HG02571 (cell line): ENCODE measurements at regions not wholly inside any gene's neighbourhood (a gene's known extent, or its start where the extent isn't known, plus 50 kb on each side); places are given as distances from the start of the nearest gene placed in this dataset.

ENCODE experiments used
- ATAC-seq: cut with Tn5 transposase; IDR thresholded peaks from one replicate; pipeline ENCODE4 v1.9.1; 2021; ENCODE audit warnings: mild to moderate bottlenecking, moderate library complexity; ENCODE audit not compliant: unreplicated experiment

DNA sequence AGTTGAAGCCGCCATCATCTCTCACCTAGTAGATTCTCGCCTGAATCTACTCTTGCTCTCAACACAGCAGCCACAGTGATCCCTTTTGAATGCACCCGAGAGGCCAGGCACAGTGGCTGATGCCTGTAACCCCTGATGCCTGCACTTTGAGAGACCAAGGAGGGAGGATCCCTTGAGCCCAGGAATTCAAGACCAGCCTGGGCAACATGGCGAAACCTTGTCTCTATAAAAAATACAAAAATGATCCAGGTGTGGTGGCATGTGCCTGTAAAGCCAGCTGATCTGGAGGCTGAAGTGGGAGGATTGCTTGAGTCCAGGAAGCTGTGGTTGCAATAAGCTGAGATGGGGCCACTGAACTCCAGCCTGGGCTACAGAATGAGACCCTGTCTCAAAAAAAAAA is 60.3 kb upstream of the EML4 start:
- ATAC-seq: no peak

DNA sequence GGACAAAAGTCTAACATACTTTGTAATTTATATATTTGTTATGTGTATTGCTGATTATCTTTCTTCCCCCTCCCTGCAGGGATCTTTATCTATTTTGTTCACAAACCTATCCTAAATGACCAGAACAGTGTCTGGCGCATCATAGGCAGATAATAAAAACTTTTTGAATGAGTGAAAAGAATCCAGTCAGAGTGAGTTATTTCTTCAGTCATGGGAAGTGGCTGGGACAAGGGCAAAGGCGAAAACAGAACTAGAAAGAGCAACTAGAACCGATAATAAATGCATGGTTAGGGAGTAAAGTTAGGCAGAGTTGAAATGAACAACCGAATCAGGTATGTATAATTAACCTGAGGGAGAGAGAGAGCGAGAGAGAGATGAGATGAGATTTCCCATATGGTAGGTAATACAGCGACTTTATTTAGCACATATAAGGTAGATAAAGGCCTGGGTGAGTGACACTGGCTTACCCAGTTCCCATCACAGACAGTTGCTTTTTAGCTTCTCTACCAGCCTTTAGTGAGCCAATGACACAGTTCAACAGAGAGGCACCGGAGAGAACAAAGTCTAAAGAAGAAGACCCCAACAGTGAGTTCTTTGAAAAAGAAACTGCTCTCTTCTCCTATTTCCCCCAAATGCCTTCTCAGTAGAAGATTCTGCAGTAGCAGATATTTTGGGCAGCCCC is 59.1 kb upstream of the EML4 start:
- no peak for ATAC-seq

GRCh38 chr2:42110641-42111322 is 58.4 kb upstream of the EML4 start:
- no peak for ATAC-seq

GRCh38 chr2:42112418-42112817 is 56.7 kb upstream of the EML4 start:
- no peak for ATAC-seq

DNA sequence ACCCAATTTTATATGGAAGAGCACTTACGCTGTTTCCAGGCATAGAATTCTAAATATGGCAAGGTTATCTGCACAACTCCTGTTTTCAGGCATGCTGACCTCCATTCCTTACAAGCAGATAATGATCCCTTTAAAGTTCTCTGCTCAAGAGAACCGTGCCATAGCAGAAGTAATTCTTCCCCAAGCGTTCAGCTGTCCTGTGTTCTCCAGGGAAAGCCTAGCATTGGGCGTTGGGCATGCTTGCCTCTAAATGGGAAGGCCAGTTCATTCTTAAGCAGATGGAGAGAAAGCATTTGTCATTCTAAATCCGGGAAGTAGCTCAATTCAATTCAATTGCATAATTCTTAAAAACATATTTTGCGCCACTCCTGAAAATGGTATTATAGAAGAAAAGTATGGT is 55.7 kb upstream of the EML4 start:
- no peak for ATAC-seq

DNA sequence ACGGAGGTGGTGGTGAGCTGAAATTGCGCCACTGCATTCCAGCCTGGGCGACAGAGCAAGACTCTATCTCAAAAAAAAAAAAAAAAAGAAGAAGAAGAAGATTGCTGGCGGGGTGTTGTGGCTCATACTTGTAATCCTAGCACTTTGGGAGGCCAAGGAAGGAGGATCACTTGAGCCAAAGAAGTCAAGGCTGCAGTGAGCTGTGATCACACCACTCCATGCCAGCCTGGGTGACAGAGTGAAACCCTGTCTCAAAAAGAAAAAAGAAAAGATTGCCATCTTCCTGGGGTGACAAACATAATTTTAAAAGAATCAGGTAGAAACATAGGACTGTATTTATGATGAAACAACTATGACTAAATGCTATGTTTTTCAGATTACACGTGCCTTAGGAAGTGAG is 55.1 kb upstream of the EML4 start:
- no peak for ATAC-seq

DNA sequence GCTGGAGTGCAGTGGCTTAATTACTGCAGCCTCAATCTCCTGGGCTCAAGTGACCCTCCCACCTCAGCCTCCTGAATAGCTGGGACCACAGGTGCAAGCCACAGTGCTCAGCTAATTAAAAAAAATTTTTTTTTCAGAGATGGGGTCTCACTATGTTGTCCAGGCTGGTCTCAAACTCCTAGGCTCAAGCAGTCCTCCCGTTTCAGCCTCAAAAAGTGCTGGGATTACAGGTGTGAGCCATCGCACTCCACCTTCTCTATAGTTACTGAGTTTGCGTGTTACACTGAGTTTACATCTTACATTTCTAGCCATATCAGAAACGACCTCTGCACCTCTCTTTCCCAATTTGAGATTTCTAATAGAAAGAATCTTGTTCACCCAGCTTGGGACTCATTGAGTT is 53.6 kb upstream of the EML4 start:
- ATAC-seq: no peak

GRCh38 chr2:42116195-42117181 is 52.7 kb upstream of the EML4 start:
- ATAC-seq: no peak

- ATAC-seq: no peak
Measured at GRCh38 chr2:42117182-42117579, 52.0 kb upstream of the EML4 start.

DNA sequence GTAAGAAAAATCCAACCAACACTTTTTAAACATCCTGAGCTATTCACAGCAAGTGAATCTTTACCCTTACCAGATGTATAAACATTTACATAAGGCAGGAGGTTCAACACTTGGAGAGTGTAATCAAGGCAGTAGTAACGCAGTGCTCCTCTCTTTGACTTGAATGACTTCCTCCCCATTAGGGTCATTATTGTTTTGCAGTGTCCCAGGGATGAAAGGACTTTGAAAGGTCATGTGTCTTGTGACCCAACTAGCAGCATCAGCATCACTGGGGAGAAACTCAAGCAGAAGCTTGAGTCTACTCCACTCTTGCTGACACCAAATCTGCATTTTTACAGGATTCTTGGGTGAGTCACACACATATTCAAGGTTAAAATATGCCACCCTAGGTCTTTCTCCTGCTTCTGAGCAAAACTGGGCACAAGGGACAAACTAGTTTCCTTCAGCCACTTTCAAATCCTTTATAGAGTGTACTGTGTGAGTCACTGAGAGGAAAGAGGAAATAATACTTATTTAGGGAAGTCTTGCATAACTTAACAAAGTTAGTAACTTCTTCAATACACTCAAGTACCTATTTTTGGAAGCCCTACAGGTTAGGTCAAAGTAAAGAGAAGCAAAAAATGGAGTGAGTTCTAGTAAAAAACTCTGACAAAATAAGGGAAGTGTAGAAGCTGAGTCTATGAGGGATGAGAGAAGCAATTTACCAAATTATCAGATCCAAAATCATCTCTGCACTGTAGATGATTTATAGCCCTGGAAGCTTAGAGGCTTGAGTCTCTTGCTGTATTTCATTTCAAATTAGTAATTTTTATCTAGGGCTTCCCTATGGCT is 51.0 kb upstream of the EML4 start:
- ATAC-seq: peak; percentile 93

GRCh38 chr2:42118754-42119569 is 50.2 kb upstream of the EML4 start:
- no peak for ATAC-seq
